SK-MEL-5 (cell line): ENCODE measurements at regions not wholly inside any gene's neighbourhood (a gene's known extent, or its start where the extent isn't known, plus 50 kb on each side); places are given as distances from the start of the nearest gene placed in this dataset.
"Not testable (repeated sequence)": the region's sequence is repeated elsewhere in the genome, so short reads cannot be mapped to it uniquely, and the experiment has no call there.

Source experiments
- DNase-seq: peaks from one replicate; pipeline ENCODE4 v3.0.0-alpha.2; 2016; ENCODE audit warnings: low read depth, low spot score
- in situ Hi-C: cut with HindIII; loops from 2 replicates; pipeline ENCODE4 v1.10.0; 2016; ENCODE audit warnings: low sequenced_read_pairs, high pct_unique_total_duplicates, low pct_unique_long_range_greater_than_20kb

- DNase-seq, result no peak
- in situ Hi-C loops, result no loop called here
Observed at GRCh38 chr6:3918469-3918868, 69.3 kb downstream of the FAM50B start.

- in situ Hi-C loops, result no loop called here
- no peak for DNase-seq
Observed at GRCh38 chr6:3919130-3919628, 70.0 kb downstream of the FAM50B start.

- in situ Hi-C loops, result no loop called here
- no peak for DNase-seq
Observed at GRCh38 chr6:3919849-3920248, 70.7 kb downstream of the FAM50B start.

GRCh38 chr6:3920321-3920720, 71.1 kb downstream of the FAM50B start:
- in situ Hi-C loops, result no loop called here
- no peak for DNase-seq

GRCh38 chr6:3921663-3922062, 72.5 kb downstream of the FAM50B start:
- DNase-seq, result no peak
- in situ Hi-C loops, result no loop called here

GRCh38 chr6:3922619-3923018, 73.4 kb downstream of the FAM50B start:
- in situ Hi-C loops, result not testable (repeated sequence)

DNA sequence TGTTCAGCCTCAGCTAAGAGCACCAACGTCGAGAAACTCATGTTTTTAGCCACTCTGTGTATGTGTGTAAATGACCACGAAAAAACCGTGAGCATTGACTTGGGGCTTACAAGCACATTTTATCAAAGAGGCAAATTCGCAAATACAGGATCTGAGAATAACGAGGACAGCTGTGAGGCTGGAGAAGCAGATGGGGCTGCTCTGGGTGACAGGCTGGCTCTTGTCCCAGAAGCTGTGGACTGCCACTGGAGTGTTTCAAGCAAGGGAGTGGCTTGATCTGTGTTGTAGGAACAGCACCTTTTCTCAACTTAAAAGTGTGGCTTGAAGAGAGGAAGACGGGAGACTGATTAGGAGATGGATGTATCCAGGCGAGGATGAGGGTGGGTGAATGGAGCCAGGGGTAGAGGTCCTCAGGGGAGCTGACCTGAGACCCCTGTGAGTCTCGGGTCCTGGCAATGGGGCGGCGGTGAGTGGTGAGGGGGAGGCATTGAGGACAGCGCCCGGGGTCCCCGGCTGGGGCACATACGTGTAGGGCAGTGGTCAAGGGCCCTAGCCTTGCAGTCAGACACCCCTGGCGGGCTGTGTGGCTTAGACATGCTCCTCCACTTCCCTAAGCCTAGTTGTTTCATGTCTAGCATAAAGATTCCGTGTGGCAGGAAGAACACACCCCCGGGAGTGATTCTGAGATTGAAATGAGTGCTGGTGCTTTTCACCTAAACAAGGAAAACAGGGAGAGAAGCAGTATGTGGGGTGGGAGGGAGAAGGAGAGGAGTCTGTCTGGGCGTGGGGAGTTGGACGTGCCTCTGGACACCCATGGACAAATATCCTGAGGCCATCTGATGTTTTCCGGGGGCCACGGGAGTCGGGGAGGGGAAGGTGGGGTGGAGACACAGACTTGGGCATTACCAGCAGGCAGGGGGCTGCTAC, 76.3 kb downstream of the FAM50B start:
- DNase-seq, in situ Hi-C loops: not testable (repeated sequence)

More at GRCh38 chr6:3922619-3923018, 73.4 kb downstream of the FAM50B start:
- DNase-seq, result not testable (repeated sequence)

GRCh38 chr6:3926150-3926482, 76.9 kb downstream of the FAM50B start:
- no peak for DNase-seq
- in situ Hi-C loops, result no loop called here

GRCh38 chr6:3928111-3928510, 78.9 kb downstream of the FAM50B start:
- in situ Hi-C loops, result no loop called here
- DNase-seq, result no peak

- no peak for DNase-seq
- in situ Hi-C loops, result no loop called here
Observed at GRCh38 chr6:3929281-3929798, 80.2 kb downstream of the FAM50B start.

DNA sequence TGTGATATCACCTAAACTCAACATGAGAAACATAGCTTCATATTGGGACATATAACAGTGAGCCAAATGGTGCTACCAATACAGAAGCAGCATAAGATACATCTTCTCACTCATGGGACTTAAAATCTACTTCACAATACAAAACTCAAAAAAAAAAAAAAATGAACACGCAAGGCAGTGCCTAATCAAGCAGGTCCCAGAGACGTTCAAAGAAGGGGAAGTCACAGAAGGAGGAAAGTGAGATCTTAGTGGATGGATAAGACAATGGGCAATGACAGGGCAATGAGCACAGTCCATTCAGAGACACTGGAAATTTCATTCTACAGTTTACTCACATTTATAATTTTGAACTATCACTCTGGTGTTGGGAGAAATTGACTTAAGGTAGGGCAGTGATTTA, 88.3 kb downstream of the FAM50B start:
- DNase-seq, result no peak
- in situ Hi-C loops, result no loop called here

DNA sequence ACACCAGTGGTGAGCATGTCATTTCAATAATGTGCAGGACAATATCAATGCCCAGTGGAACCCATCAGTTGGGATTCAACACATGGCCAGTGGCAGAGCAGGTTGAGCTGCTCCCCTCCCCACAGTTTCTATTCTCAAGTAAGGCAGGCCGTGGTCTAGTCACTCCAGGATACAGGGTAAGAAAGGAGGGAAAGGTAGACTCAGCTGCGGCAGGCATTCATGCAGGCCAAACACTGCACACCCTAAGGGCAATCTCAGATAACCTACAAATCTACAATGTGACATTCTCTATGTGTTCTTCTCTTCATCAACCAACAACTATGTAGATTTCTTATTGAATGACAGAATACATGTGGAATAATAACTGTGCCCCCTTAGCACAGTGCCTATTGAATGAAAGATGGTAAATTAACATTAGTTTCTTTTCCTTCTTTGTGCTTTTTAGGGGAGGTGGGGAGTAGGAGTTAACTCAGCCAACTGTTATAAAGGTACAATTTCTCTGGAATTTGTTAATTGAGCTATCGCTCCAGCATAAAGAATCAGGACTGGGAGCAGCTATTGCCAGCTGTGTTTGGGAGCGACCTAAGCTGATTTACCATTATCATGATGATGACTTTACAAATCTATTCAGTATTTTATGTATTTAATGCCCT, 89.7 kb downstream of the FAM50B start:
- in situ Hi-C loops, result no loop called here
- DNase-seq, result no peak

DNA sequence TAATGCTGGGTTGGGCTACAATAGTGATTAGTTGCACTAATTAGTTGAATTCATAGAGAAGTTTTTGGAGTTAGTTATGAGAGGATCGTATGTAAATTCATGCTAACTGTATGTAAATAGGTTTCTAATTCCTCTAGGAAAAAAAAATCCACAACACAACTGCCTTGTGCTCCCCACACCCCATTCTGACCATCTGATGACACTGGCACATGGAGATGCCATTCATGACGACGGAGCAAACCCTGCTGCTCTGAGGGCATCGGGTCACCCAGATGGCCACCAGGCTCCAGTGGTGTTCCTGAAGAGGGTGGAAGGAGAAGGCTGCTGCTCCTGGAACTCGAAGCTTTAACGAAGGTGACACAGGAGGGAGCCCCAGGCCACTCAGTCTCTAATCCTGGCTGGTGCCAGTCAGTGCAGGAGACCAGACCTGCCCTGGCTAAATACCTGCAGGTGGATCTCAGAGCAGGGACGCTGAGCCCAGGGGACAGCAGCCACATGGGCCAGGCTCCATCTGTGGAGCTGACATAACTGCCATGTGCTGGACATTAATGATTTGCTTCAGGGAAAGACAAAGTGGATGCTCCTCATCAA, 90.3 kb downstream of the FAM50B start:
- in situ Hi-C loops, result no loop called here
- no peak for DNase-seq

DNA sequence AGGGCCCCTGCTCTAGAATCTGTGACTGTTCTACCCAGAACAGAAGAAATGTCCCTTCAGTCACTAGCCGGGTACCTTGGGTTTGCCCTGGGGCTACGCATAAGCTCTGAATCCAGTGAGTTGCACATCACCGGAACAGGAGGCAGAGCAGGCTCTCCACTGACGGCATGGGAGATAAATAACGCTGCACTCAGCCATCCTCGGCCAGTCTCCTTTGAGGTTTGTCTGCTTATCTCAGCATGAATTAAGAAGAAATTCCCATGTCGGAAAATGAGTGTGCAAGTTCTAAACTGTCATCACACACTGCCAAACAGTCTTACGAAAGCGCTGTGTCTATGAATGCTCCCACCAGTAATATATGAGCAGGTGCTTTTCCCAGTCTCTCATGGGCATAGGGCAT, 90.8 kb downstream of the FAM50B start:
- in situ Hi-C loops, result no loop called here
- no peak for DNase-seq

DNA sequence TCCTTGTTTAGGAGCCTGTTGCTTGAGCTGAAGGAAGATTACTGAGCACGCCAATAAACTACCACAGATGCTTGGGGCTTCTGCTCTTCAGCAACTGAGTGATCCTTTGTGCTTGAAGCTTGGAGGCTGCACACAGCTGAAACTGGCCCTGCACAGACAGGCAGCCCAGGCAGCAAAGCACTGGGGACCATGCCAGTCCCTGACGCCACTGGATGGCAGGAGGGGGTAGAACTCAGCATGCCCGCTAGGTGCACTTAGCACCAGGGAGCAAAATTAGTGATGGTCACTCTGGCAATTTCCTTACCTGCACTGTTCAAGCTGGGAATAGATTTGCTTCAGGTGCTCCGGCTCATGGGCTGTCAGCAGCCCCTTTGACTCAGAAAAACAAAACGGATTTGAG, 91.5 kb downstream of the FAM50B start:
- in situ Hi-C loops, result no loop called here
- DNase-seq, result no peak

- no peak for DNase-seq
- in situ Hi-C loops, result no loop called here
Observed at GRCh38 chr6:3943331-3943765, 94.2 kb downstream of the FAM50B start.

- DNase-seq, result no peak
- in situ Hi-C loops, result no loop called here
Observed at GRCh38 chr6:3944246-3944645, 95.1 kb downstream of the FAM50B start.

- in situ Hi-C loops, result no loop called here
- DNase-seq, result no peak
Observed at GRCh38 chr6:3946778-3947177, 97.6 kb downstream of the FAM50B start.
